H1 (cell line): ENCODE measurements at regions not wholly inside any gene's neighbourhood (a gene's known extent, or its start where the extent isn't known, plus 50 kb on each side); places are given as distances from the start of the nearest gene placed in this dataset.

Source experiments
- CTCF ChIA-PET: fragments of 300-600 bp; sonication (Branson Sonifier 250); formaldehyde crosslinking; loops from one replicate; lab custom pipeline; 2021; ENCODE audit not compliant: partially characterized antibody; lab: Charles Lee
- POLR2A ChIA-PET: fragments of 300-600 bp; sonication (Branson Sonifier 250); formaldehyde crosslinking; loops from one replicate; lab custom pipeline; 2021; ENCODE audit warnings: inconsistent platforms; ENCODE audit not compliant: partially characterized antibody; lab: Charles Lee
- DNase-seq, 2 experiments: peaks; one replicate each; pipeline versions ENCODE4 v3.0.0 to v3.0.0-alpha.2; 2010 to 2022; ENCODE audit warnings: low spot score in 2 of 2, low read depth in 1 of 2, mixed read lengths in 1 of 2
- FAIRE-seq: peaks from 2 replicates; lab custom pipeline; 2011; peaks lifted over from hg19 to GRCh38; lab: Jason Lieb, UNC
- H2AFZ ChIP-seq: 2 replicates; pipeline ENCODE4 v1.8.1; 2012; ENCODE audit warnings: low read length, inconsistent platforms
- H2AK5ac ChIP-seq: 2 replicates; pipeline ENCODE4 v1.6.1; 2013; ENCODE audit warnings: low read depth, low read length
- H2BK120ac ChIP-seq: replicated peaks from 2 replicates; pipeline ENCODE3; 2013; ENCODE audit warnings: low read depth, low read length, inconsistent platforms
- H2BK12ac ChIP-seq: 2 replicates; pipeline ENCODE4 v1.6.1; 2013; ENCODE audit warnings: low read depth, low read length
- H2BK15ac ChIP-seq: 2 replicates; pipeline ENCODE4 v1.6.1; 2013; ENCODE audit warnings: low read length
- H2BK20ac ChIP-seq: 2 replicates; pipeline ENCODE4 v1.6.1; 2013; ENCODE audit warnings: low read length
- H2BK5ac ChIP-seq: 2 replicates; pipeline ENCODE4 v1.6.1; 2013; ENCODE audit warnings: low read depth, low read length
- H3K14ac ChIP-seq: 2 replicates; pipeline ENCODE4 v1.6.1; 2013; ENCODE audit warnings: inconsistent platforms; ENCODE audit not compliant: insufficient read length
- H3K18ac ChIP-seq: 2 replicates; pipeline ENCODE4 v1.6.1; 2013; ENCODE audit warnings: low read length; ENCODE audit errors: extremely low read depth
- H3K23ac ChIP-seq: 2 replicates; pipeline ENCODE4 v1.6.1; 2013; ENCODE audit warnings: inconsistent platforms; ENCODE audit not compliant: insufficient read length
- H3K23me2 ChIP-seq: 2 replicates; pipeline ENCODE4 v1.6.1; 2013; ENCODE audit warnings: low read depth, low read length
- H3K27ac ChIP-seq: 2 replicates; pipeline ENCODE4 v1.6.1; 2011; ENCODE audit warnings: low read depth, low read length, inconsistent platforms
- H3K27me3 ChIP-seq, 4 experiments: replicated peaks in 1 of 4; 1 replicate in 1 of 4; 2 replicates in 3 of 4; pipeline versions ENCODE4 v1.6.1 to v1.8.1; 2011 to 2013; ENCODE audit warnings: low read length in 3 of 4, mild to moderate bottlenecking in 3 of 4, inconsistent platforms in 2 of 4, mixed read lengths in 2 of 4, moderate library complexity in 1 of 4; ENCODE audit not compliant: control insufficient read depth in 3 of 4, insufficient read depth in 3 of 4; ENCODE audit errors: extremely low read depth in 1 of 4
- H3K36me3 ChIP-seq, 4 experiments: 2 replicates each; pipeline versions ENCODE4 v1.6.1 to v1.8.1; 2011 to 2013; ENCODE audit warnings: mild to moderate bottlenecking in 4 of 4, low read length in 3 of 4, moderate library complexity in 2 of 4, control low read depth in 1 of 4, inconsistent platforms in 1 of 4; ENCODE audit not compliant: insufficient read depth in 4 of 4, control insufficient read depth in 2 of 4
- H3K4ac ChIP-seq: replicated peaks from 2 replicates; pipeline ENCODE3; 2013; ENCODE audit warnings: low read length, low read depth, mixed read lengths, inconsistent platforms; ENCODE audit not compliant: insufficient read length
- H3K4me1 ChIP-seq, 4 experiments: replicated peaks in 1 of 4; 1 replicate in 1 of 4; 2 replicates in 3 of 4; pipeline versions ENCODE4 v1.6.1 to v1.8.1; 2011 to 2013; ENCODE audit warnings: low read length in 3 of 4, inconsistent platforms in 2 of 4, mixed read lengths in 1 of 4; ENCODE audit not compliant: insufficient read depth in 4 of 4, control insufficient read depth in 3 of 4
- H3K4me2 ChIP-seq, 2 experiments: 2 replicates each; pipeline versions ENCODE4 v1.6.1 to v1.8.1; 2011 to 2013; ENCODE audit warnings: low read depth in 2 of 2, low read length in 2 of 2, control low read depth in 1 of 2, inconsistent platforms in 1 of 2, mild to moderate bottlenecking in 1 of 2; ENCODE audit not compliant: insufficient read depth in 1 of 2
- H3K4me3 ChIP-seq, 4 experiments: fragments of 200-600, 300-600 bp in 1 of 4; sonication (generic), shearing (Covaris generic), sonication (Bioruptor Twin) in 1 of 4; 2 replicates each; pipeline versions ENCODE4 v1.5.1 to v1.8.1; 2011 to 2016; ENCODE audit warnings: low read length in 4 of 4, low read depth in 3 of 4, control low read depth in 2 of 4, inconsistent platforms in 2 of 4, mild to moderate bottlenecking in 2 of 4, mixed read lengths in 1 of 4, moderate library complexity in 1 of 4; ENCODE audit not compliant: insufficient read depth in 2 of 4; ENCODE audit errors: extremely low read depth in 1 of 4
- H3K56ac ChIP-seq: replicated peaks from 2 replicates; pipeline ENCODE3; 2013; ENCODE audit warnings: low read depth, mild to moderate bottlenecking, mixed read lengths, low read length, inconsistent platforms; ENCODE audit not compliant: insufficient read length
- H3K79me1 ChIP-seq: 2 replicates; pipeline ENCODE4 v1.6.1; 2013; ENCODE audit warnings: low read depth, low read length, control low read depth
- H3K79me2 ChIP-seq, 2 experiments: 2 replicates each; pipeline versions ENCODE4 v1.6.1 to v1.8.1; 2012 to 2013; ENCODE audit warnings: low read length in 2 of 2, mild to moderate bottlenecking in 2 of 2, inconsistent platforms in 1 of 2; ENCODE audit not compliant: insufficient read depth in 2 of 2, control insufficient read depth in 1 of 2
- H3K9ac ChIP-seq, 4 experiments: replicated peaks in 1 of 4; 1 replicate in 1 of 4; 2 replicates in 3 of 4; pipeline versions ENCODE4 v1.6.1 to v1.8.1; 2011 to 2013; ENCODE audit warnings: low read depth in 3 of 4, low read length in 3 of 4, control low read depth in 2 of 4, mild to moderate bottlenecking in 2 of 4, moderate library complexity in 2 of 4, inconsistent platforms in 1 of 4; ENCODE audit errors: extremely low read depth in 1 of 4
- H3K9me3 ChIP-seq, 2 experiments: 2 replicates each; pipeline versions ENCODE4 v1.6.1 to v1.8.1; 2012 to 2013; ENCODE audit warnings: mild to moderate bottlenecking in 2 of 2, moderate library complexity in 2 of 2, control low read depth in 1 of 2, inconsistent platforms in 1 of 2, low read depth in 1 of 2, low read length in 1 of 2, mixed read lengths in 1 of 2; ENCODE audit not compliant: insufficient read depth in 2 of 2
- H4K20me1 ChIP-seq, 2 experiments: replicated peaks in 1 of 2; 2 replicates each; pipeline versions ENCODE3 to v1.8.1; 2011 to 2013; ENCODE audit warnings: inconsistent platforms in 2 of 2, low read length in 2 of 2, mild to moderate bottlenecking in 1 of 2; ENCODE audit not compliant: insufficient read depth in 2 of 2, control insufficient read depth in 1 of 2
- H4K5ac ChIP-seq: 2 replicates; pipeline ENCODE4 v1.6.1; 2013; ENCODE audit warnings: low read length, low read depth, mixed read lengths, inconsistent platforms; ENCODE audit not compliant: insufficient read length
- H4K8ac ChIP-seq: 2 replicates; pipeline ENCODE4 v1.8.0; 2013; ENCODE audit warnings: mild to moderate bottlenecking, moderate library complexity, low read length, inconsistent platforms; ENCODE audit not compliant: insufficient read depth; ENCODE audit errors: extremely low read depth
- H4K91ac ChIP-seq: replicated peaks from 2 replicates; pipeline ENCODE3; 2013; ENCODE audit warnings: low read length, mixed read lengths, inconsistent platforms; ENCODE audit not compliant: insufficient read length
- CBX5 ChIP-seq: fragments of 300-800, 300-1000 bp; sonication (generic); IDR thresholded peaks from 2 replicates; pipeline ENCODE4 v1.7.1; 2016; ENCODE audit warnings: antibody characterized with exemption, low read length, low read depth
- CBX8 ChIP-seq: fragments of 300-800, 300-1000 bp; sonication (generic); IDR thresholded peaks from 2 replicates; pipeline ENCODE4 v1.7.1; 2016; ENCODE audit warnings: low read depth, low read length, borderline replicate concordance
- GTF2F1 ChIP-seq: IDR thresholded peaks from 2 replicates; pipeline ENCODE4 v1.6.1; 2012; ENCODE audit warnings: low read depth, low read length, improper control_type of control experiment, borderline replicate concordance
- HDAC2 ChIP-seq, 2 experiments: fragments of 300-600 bp in 1 of 2; sonication (generic) in 1 of 2; IDR thresholded peaks; 2 replicates each; pipeline ENCODE4 v1.6.1; 2011 to 2012; ENCODE audit warnings: low read depth in 2 of 2, low read length in 2 of 2, mild to moderate bottlenecking in 2 of 2, moderate library complexity in 2 of 2, borderline replicate concordance in 1 of 2, inconsistent platforms in 1 of 2
- JUND ChIP-seq: IDR thresholded peaks from 2 replicates; pipeline ENCODE4 v1.6.1; 2011; ENCODE audit warnings: mild to moderate bottlenecking, improper control_type of control experiment, low read length
- KDM4A ChIP-seq: IDR thresholded peaks from one replicate; pipeline ENCODE4 v1.7.1; 2012; ENCODE audit warnings: low read depth, mild to moderate bottlenecking, moderate library complexity, low read length, inconsistent platforms; ENCODE audit not compliant: severe bottlenecking
- RAD21 ChIP-seq, 2 experiments: IDR thresholded peaks in 1 of 2; conservative IDR thresholded peaks in 1 of 2; 2 replicates each; pipeline ENCODE4 v1.6.1; 2011; ENCODE audit warnings: low read depth in 2 of 2, low read length in 2 of 2, improper control_type of control experiment in 1 of 2, inconsistent platforms in 1 of 2, mild to moderate bottlenecking in 1 of 2, moderate library complexity in 1 of 2
- RFX5 ChIP-seq: IDR thresholded peaks from 2 replicates; pipeline ENCODE4 v1.6.1; 2011; ENCODE audit warnings: low read depth, low read length, improper control_type of control experiment, borderline replicate concordance
- RNF2 ChIP-seq: fragments of 200-900, 300-1000 bp; sonication (generic); IDR thresholded peaks from 2 replicates; pipeline ENCODE4 v1.7.1; 2016; ENCODE audit warnings: borderline replicate concordance, low read depth, mild to moderate bottlenecking, antibody characterized with exemption, low read length; ENCODE audit not compliant: poor library complexity, severe bottlenecking; ENCODE audit errors: missing control alignments
- RXRA ChIP-seq: IDR thresholded peaks from 2 replicates; pipeline ENCODE4 v1.6.1; 2011; ENCODE audit warnings: low read depth, mild to moderate bottlenecking, low read length, moderate library complexity; ENCODE audit not compliant: insufficient read depth
- SIN3A ChIP-seq, 2 experiments: IDR thresholded peaks in 1 of 2; conservative IDR thresholded peaks in 1 of 2; 2 replicates each; pipeline ENCODE4 v1.6.1; 2011 to 2012; ENCODE audit warnings: low read length in 2 of 2, improper control_type of control experiment in 1 of 2, low read depth in 1 of 2, mild to moderate bottlenecking in 1 of 2
- SP1 ChIP-seq: IDR thresholded peaks from 2 replicates; pipeline ENCODE4 v1.6.1; 2011; ENCODE audit warnings: low read depth, low read length
- TBP ChIP-seq: IDR thresholded peaks from 2 replicates; pipeline ENCODE4 v1.6.1; 2011; ENCODE audit warnings: low read depth, low read length, improper control_type of control experiment
- WGBS, 2 experiments: shearing (Covaris generic) in 1 of 2; methylation state at CpG; one replicate each; pipeline versions ENCODE4 v1.1.6 to v1.1.7; 2013 to 2015; ENCODE audit warnings: low lambda C conversion rate in 2 of 2, mixed read lengths in 2 of 2, inconsistent platforms in 1 of 2, low coverage in 1 of 2, missing lambda C conversion rate in 1 of 2; ENCODE audit not compliant: insufficient replicate concordance in 2 of 2, insufficient coverage in 1 of 2, insufficient read length in 1 of 2; ENCODE audit errors: extremely low coverage in 1 of 2, missing lambda C conversion rate in 1 of 2; 5-methylcytosine and 5-hydroxymethylcytosine counted together

- no peak overlapping the region for H4K8ac ChIP-seq
- no peak for FAIRE-seq
- H3K9ac ChIP-seq: no peak overlapping the region
- H2BK120ac ChIP-seq: no peak overlapping the region
- peak overlapping the region; percentile 71; the same call in 1 of the 2 replicates for H2BK12ac ChIP-seq
- peak overlapping the region; percentile 60; the same call in 1 of the 2 replicates for H2BK5ac ChIP-seq
- H3K9me3 ChIP-seq: peaks cover 6% of the 10 kb centered on the region in 2 experiments; a peak in 2 of 4 replicates
- no peak overlapping the region for H4K5ac ChIP-seq
- no peak overlapping the region for H4K91ac ChIP-seq
- no peak overlapping the region for H3K4me2 ChIP-seq
- H3K4me3 ChIP-seq: no peak overlapping the region
- no peaks in the 10 kb centered on the region for H3K36me3 ChIP-seq
- peaks cover 3 to 8% (median 4%) of the 10 kb centered on the region in 4 experiments; a peak in 6 of 7 replicates for H3K4me1 ChIP-seq
- H3K79me2 ChIP-seq: no peaks in the 10 kb centered on the region
- H3K27me3 ChIP-seq: no peaks in the 10 kb centered on the region
- CTCF ChIA-PET: no interaction called here
- no peak overlapping the region for H3K23ac ChIP-seq
- H3K23me2 ChIP-seq: no peaks in the 10 kb centered on the region
- H3K14ac ChIP-seq: no peak overlapping the region
- peak overlapping the region; percentile 9; the same call in 1 of the 2 replicates for H2BK20ac ChIP-seq
- DNase-seq: no peak
- no peak overlapping the region for H3K4ac ChIP-seq
- H2BK15ac ChIP-seq: peak overlapping the region; percentile 8; the same call in 1 of the 2 replicates
- H2AK5ac ChIP-seq: no peak overlapping the region
- POLR2A ChIA-PET: no interaction called here
- H4K20me1 ChIP-seq: no peaks in the 10 kb centered on the region
- WGBS, 2 experiments: 91% methylated on average over 7 of the region's 7 CpGs; no CpG with 5 or more reads in 1 of the 2 experiments
- H3K27ac ChIP-seq: no peak overlapping the region
- no peak overlapping the region for H2AFZ ChIP-seq
- H3K56ac ChIP-seq: no peak overlapping the region
- no peaks in the 10 kb centered on the region for H3K79me1 ChIP-seq
- no peak overlapping the region for H3K18ac ChIP-seq
- TF ChIP-seq CBX5: no peak
- no peak for TF ChIP-seq SP1
- no peak for TF ChIP-seq GTF2F1
- no peak for TF ChIP-seq HDAC2 (IDR thresholded peaks at IDR 0.05; ENCODE audit: borderline replicate concordance in 1 of 2, low read depth in 2 of 2, low read length in 2 of 2)
- TF ChIP-seq KDM4A: no peak
- TF ChIP-seq RNF2: no peak
- TF ChIP-seq JUND: no peak
- TF ChIP-seq RXRA: no peak
- no peak for TF ChIP-seq RFX5
- no peak for TF ChIP-seq RAD21 (IDR thresholded peaks at IDR 0.05 in 1 of 2, conservative IDR thresholded peaks at IDR 0.05 in 1 of 2; ENCODE audit: low read depth in 2 of 2, low read length in 2 of 2)
- TF ChIP-seq CBX8: no peak
- no peak for TF ChIP-seq TBP
- TF ChIP-seq SIN3A (conservative IDR thresholded peaks at IDR 0.05 in 1 of 2, IDR thresholded peaks at IDR 0.05 in 1 of 2; ENCODE audit: low read depth in 1 of 2, low read length in 2 of 2): no peak
Measured at GRCh38 chr1:38185913-38186312, 139.3 kb upstream of the POU3F1 start.
